ENCODE measurements at regions not wholly inside any gene's neighbourhood (a gene's known extent, or its start where the extent isn't known, plus 50 kb on each side); places are given as distances from the start of the nearest gene placed in this dataset.

- no peak overlapping the region for H3K27ac ChIP-seq (ENCODE audit: insufficient read depth, low read length, poor library complexity, severe bottlenecking)
- H3K27me3 ChIP-seq (replicated peaks; ENCODE audit: control insufficient read depth, insufficient read depth, low read length, poor library complexity, severe bottlenecking) = no peaks in the 10 kb centered on the region
- no peaks in the 10 kb centered on the region for H3K9me3 ChIP-seq (ENCODE audit: control insufficient read depth, low read length)
- no peak overlapping the region for H3K4me3 ChIP-seq (ENCODE audit: insufficient read depth, low read depth, low read length, poor library complexity, severe bottlenecking)
- DNase-seq = no peak
- no peaks in the 10 kb centered on the region for H3K36me3 ChIP-seq (ENCODE audit: control insufficient read depth, insufficient read depth, low read length)
- no peaks in the 10 kb centered on the region for H3K4me1 ChIP-seq (ENCODE audit: control insufficient read depth, insufficient read depth, low read length, poor library complexity, severe bottlenecking)
Measured at GRCh38 chr1:19535214-19535613, 49.9 kb upstream of the CAPZB start.

Measured in effector memory CD4-positive, alpha-beta T cell (primary cell).